Heart right ventricle (tissue), 16 donors: ENCODE measurements at regions not wholly inside any gene's neighbourhood (a gene's known extent, or its start where the extent isn't known, plus 50 kb on each side); places are given as distances from the start of the nearest gene placed in this dataset.
"Not testable (repeated sequence)": the region's sequence is repeated elsewhere in the genome, so short reads cannot be mapped to it uniquely, and the experiment has no call there.

Experiments
- ATAC-seq, 8 donors: fragments of 200-7000 bp; cut with Tn5 transposase; one replicate each; pipeline ENCODE4 v1.9.1; 2020; ENCODE audit warnings: mild to moderate bottlenecking in 8 of 8, moderate library complexity in 8 of 8, moderate number of reproducible peaks in 1 of 8
- DNase-seq, 2 donors: peaks; one replicate each; pipeline ENCODE4 v3.0.0-alpha.2; 2020
- H3K27ac ChIP-seq, 10 donors: fragments of 200-600 bp; sonication (generic) in 2 of 10; one replicate each; pipeline versions ENCODE4 v1.5.0 to v1.8.0; 2020 to 2022; ENCODE audit warnings: mild to moderate bottlenecking in 3 of 10
- H3K27me3 ChIP-seq, 7 donors: fragments of 200-600 bp; one replicate each; pipeline ENCODE4 v1.8.0; 2021 to 2022; ENCODE audit warnings: mild to moderate bottlenecking in 2 of 7
- H3K36me3 ChIP-seq, 9 donors: fragments of 200-600 bp; sonication (generic) in 1 of 9; one replicate each; pipeline versions ENCODE4 v1.5.0 to v1.8.0; 2020 to 2022; ENCODE audit warnings: mild to moderate bottlenecking in 2 of 9
- H3K4me1 ChIP-seq, 9 donors: fragments of 200-600 bp; sonication (generic) in 1 of 9; one replicate each; pipeline versions ENCODE4 v1.5.0 to v1.8.0; 2020 to 2022; ENCODE audit warnings: mild to moderate bottlenecking in 4 of 9
- H3K4me3 ChIP-seq, 10 donors: fragments of 200-600 bp; sonication (generic) in 2 of 10; one replicate each; pipeline versions ENCODE4 v1.5.0 to v1.8.0; 2020 to 2022; ENCODE audit warnings: mild to moderate bottlenecking in 7 of 10, moderate library complexity in 2 of 10
- H3K9me3 ChIP-seq, 11 donors: fragments of 200-600 bp in 10 of 11; sonication (generic) in 2 of 11; one replicate each; pipeline versions ENCODE4 v1.5.0 to v1.8.0; 2013 to 2022; ENCODE audit warnings: mild to moderate bottlenecking in 2 of 11, control low read depth in 1 of 11, moderate library complexity in 1 of 11
- WGBS, 2 donors: extraction: QIAGEN DNeasy Blood & Tissue Kit; methylation state at CpG; one replicate each; pipeline ENCODE4 v1.1.7; 2013; ENCODE audit warnings: inconsistent platforms in 1 of 2; 5-methylcytosine and 5-hydroxymethylcytosine counted together
- intact Hi-C, 10 donors: fragments of 100-400 bp; cut with DNase I; formaldehyde crosslinking; loops; one replicate each; pipeline versions ENCODE4 v1.11.1 to v1.14.2; 2022
- TF ChIP-seq, protein P1 (sequence below), 9 donors: fragments of 200-600 bp; sonication (generic) in 2 of 9; IDR thresholded peaks; one replicate each; pipeline versions ENCODE4 v1.5.0 to v1.8.0; 2021 to 2022; ENCODE audit warnings: antibody characterized with exemption in 9 of 9, mild to moderate bottlenecking in 5 of 9, moderate library complexity in 1 of 9
- donor health status: Arrhythmogenic right ventricular cardiomyopathy.
- donor health status: ischemic (EF 13 %, LVEDD 7.1; RV severe dilation, severe dysfunction).
- donor health status: healthy with polysubstance abuse.
- donor health status: DM: no; HTN: yes; CAD: no.
- donor health status: DM: no; HTN: no; CAD: no.
- donor health status: ischemic (EF 25% LVEDD 6.9; RV normal size, moderate dysfunction).
- donor health status: ischemic (EF 25% LVEDD 5.7; RV mildly dilated, moderate dysfunction).
- donor health status: healthy.
- donor health status: DM: yes; HTN: yes; CAD: no.
- donor health status: Ischemic cardiomyopathy.
- donor health status: ischemic (EF 35%, LVEDD 5.7; RV mildly dilated, moderate dysfunction).
- donor health status: nonischemic (EF 11% LVEDD 7.7; RV severe dilation, severe dysfunction).
- donor health status: DM: yes; HTN: yes; CAD: no.
- donor health status: PGD.
- donor health status: ischemic (EF 29% LVEDD 5.4; RV normal size, mild dysfunction).
- donor health status: nonischemic (EF 23%, LVEDD 6.1; RV moderate dilation, normal function).

- Histone ChIP-seq H3K27me3 (no peaks in the 10 kb centered on the region), H3K9me3 (no peaks in the 10 kb centered on the region), H3K36me3 (no peaks in the 10 kb centered on the region), H3K4me1 (no peaks in the 10 kb centered on the region), H3K4me3 (no peak overlapping the region), H3K27ac (no peak overlapping the region)
- 43 to 45% methylated on average over 4 of the region's 4 CpGs for WGBS, 2 donors
- DNase-seq, result no peak
- intact Hi-C loops, result no loop called here
- ATAC-seq, result no peak
- TF ChIP-seq, protein P1, sequence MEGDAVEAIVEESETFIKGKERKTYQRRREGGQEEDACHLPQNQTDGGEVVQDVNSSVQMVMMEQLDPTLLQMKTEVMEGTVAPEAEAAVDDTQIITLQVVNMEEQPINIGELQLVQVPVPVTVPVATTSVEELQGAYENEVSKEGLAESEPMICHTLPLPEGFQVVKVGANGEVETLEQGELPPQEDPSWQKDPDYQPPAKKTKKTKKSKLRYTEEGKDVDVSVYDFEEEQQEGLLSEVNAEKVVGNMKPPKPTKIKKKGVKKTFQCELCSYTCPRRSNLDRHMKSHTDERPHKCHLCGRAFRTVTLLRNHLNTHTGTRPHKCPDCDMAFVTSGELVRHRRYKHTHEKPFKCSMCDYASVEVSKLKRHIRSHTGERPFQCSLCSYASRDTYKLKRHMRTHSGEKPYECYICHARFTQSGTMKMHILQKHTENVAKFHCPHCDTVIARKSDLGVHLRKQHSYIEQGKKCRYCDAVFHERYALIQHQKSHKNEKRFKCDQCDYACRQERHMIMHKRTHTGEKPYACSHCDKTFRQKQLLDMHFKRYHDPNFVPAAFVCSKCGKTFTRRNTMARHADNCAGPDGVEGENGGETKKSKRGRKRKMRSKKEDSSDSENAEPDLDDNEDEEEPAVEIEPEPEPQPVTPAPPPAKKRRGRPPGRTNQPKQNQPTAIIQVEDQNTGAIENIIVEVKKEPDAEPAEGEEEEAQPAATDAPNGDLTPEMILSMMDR (IDR thresholded peaks at IDR 0.05), result no peak
Measured at GRCh38 chr12:30525171-30525570, 170.5 kb downstream of the IPO8 start.

- H3K4me1 ChIP-seq, H3K27ac ChIP-seq, H3K27me3 ChIP-seq, H3K36me3 ChIP-seq, intact Hi-C loops, H3K4me3 ChIP-seq, ATAC-seq, H3K9me3 ChIP-seq, DNase-seq: not testable (repeated sequence)
- WGBS, 2 donors, result 47 to 56% methylated on average over 2 to 3 of the region's 4 CpGs
Measured at GRCh38 chr12:30520285-30520684, 175.4 kb downstream of the IPO8 start.

DNA sequence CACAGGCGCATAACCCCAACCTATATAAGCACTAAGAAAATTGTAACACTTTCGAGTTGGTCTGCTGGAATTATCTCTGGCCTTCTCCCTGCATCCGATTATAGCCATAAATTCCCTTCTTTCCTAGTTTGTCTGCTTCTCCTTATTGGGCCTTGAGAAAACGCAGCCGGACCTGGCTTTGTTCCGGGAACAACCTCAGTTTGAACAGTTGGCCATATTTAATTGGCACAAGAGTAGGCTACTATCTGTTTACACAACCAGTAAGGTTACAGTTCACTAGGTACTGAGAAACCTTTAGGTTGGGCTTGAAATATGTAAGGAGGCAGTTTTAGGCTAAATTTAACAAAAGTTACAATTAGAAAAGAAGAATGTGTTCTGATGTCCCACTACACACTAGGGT lies 176.1 kb downstream of the IPO8 start:
- Histone ChIP-seq H3K4me1 (peaks cover 0 to 8% (median 0%) of the 10 kb centered on the region in 9 donors), H3K4me3 (no peak overlapping the region), H3K9me3 (no peaks in the 10 kb centered on the region), H3K36me3 (no peaks in the 10 kb centered on the region), H3K27me3 (no peaks in the 10 kb centered on the region), H3K27ac (no peak overlapping the region)
- TF ChIP-seq, protein P1 (IDR thresholded peaks at IDR 0.05), result no peak
- intact Hi-C loops, result loop anchor here in 3 of 10 donors (10.0 kb wide), 2 partner anchors 995 to 1005 kb away; no protein-coding TSS in a partner anchor
- 73 to 82% methylated on average over 6 of the region's 6 CpGs for WGBS, 2 donors
- no peak for ATAC-seq
- DNase-seq, result no peak

DNA sequence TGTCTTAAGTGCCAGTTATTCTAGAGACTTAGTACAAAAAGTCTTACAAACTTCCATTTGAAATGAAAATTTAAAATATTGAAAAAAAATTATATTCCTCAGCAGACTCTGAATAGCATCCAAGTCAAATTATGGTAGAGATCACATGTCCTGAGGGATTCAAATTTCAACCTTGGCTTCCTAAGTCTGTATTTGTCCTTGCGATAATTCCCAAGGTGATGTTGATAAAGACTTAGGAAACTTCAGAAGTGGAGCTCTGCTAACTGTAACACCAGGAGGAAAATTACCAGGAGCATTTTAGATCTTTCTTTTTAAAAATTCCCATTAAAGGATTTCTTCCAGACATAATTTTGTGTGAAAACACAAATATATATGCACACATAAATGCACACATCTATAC lies 178.3 kb downstream of the IPO8 start:
- WGBS, 2 donors, result 33 to 45% methylated on average over 1 of the region's 1 CpG
- ATAC-seq, result peak in 1 of 8 donors; percentile 63
- intact Hi-C loops, result loop anchor here in 3 of 10 donors (10.0 kb wide), 2 partner anchors 993 to 1003 kb away; no protein-coding TSS in a partner anchor

DNA sequence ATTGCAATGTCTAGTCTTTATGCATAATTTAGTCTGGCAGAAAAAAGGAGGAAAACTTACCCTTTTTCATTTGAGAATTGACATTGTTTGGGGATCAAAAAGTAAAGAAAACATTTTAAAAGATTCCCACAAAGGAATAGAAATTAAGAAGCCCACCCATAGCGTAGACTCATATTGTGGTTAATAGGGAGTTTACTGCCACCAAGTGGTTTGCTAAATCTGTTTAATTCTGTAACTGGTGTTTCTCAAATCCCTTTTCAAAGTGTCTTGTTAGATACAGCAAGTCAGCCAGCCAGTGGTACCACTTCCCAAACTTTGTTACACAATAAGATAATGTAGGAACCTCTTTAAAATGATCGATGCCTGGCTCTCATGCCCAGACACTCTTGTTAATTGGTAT lies 180.3 kb downstream of the IPO8 start:
- Histone ChIP-seq H3K27ac (no peak overlapping the region), H3K4me3 (no peak overlapping the region), H3K9me3 (no peaks in the 10 kb centered on the region), H3K27me3 (no peaks in the 10 kb centered on the region), H3K4me1 (peaks cover 0 to 8% (median 0%) of the 10 kb centered on the region in 9 donors), H3K36me3 (no peaks in the 10 kb centered on the region)
- TF ChIP-seq, protein P1 (IDR thresholded peaks at IDR 0.05), result peak in 8 of 9 donors; percentile 14 to 57 (median 35)
- 39 to 50% methylated on average over 2 of the region's 2 CpGs for WGBS, 2 donors
- DNase-seq (no peak), ATAC-seq (peak in 1 of 8 donors; percentile 47)
- intact Hi-C loops, result loop anchor here in 3 of 10 donors (10.0 kb wide), 2 partner anchors 991 to 1001 kb away; no protein-coding TSS in a partner anchor

More for the DNA sequence above, 178.3 kb downstream of the IPO8 start:
- Histone ChIP-seq H3K27ac (no peak overlapping the region), H3K4me1 (peaks cover 0 to 8% (median 0%) of the 10 kb centered on the region in 9 donors), H3K36me3 (no peaks in the 10 kb centered on the region), H3K27me3 (no peaks in the 10 kb centered on the region), H3K4me3 (no peak overlapping the region), H3K9me3 (no peaks in the 10 kb centered on the region)
- DNase-seq, result no peak
- TF ChIP-seq, protein P1 (IDR thresholded peaks at IDR 0.05), result no peak
